T-helper 1 cell treated with Interleukin-12 subunit alpha and Interleukin-12 subunit beta and Interleukin-4 antibody, amounts not matched to agents 30 ng/mL and 1 ng/mL, for 36 hours (primary cell): ENCODE measurements at regions not wholly inside any gene's neighbourhood (a gene's known extent, or its start where the extent isn't known, plus 50 kb on each side); places are given as distances from the start of the nearest gene placed in this dataset.
"Not testable (repeated sequence)": the region's sequence is repeated elsewhere in the genome, so short reads cannot be mapped to it uniquely, and the experiment has no call there.

Experiments used
- intact Hi-C: fragments of 100-400 bp; cut with micrococcal nuclease; formaldehyde crosslinking; loops from one replicate; pipeline ENCODE4 v1.15.1; 2024

- intact Hi-C loops, result no loop called here
Measured at GRCh38 chr12:58009405-58010195, 68.2 kb downstream of the ATP23 start.

- intact Hi-C loops, result no loop called here
Measured at GRCh38 chr12:58011676-58012075, 70.3 kb downstream of the ATP23 start.

GRCh38 chr12:58022379-58023020 lies 81.1 kb downstream of the ATP23 start:
- intact Hi-C loops, result not testable (repeated sequence)

GRCh38 chr12:58025431-58025830 lies 84.1 kb downstream of the ATP23 start:
- intact Hi-C loops, result no loop called here

GRCh38 chr12:58026426-58026825 lies 85.1 kb downstream of the ATP23 start:
- intact Hi-C loops, result no loop called here

- intact Hi-C loops, result no loop called here
Measured at GRCh38 chr12:58026897-58027891, 85.8 kb downstream of the ATP23 start.

- intact Hi-C loops, result no loop called here
Measured at GRCh38 chr12:58028294-58028693, 86.9 kb downstream of the ATP23 start.

GRCh38 chr12:58029260-58029659 lies 87.9 kb downstream of the ATP23 start:
- intact Hi-C loops, result no loop called here

GRCh38 chr12:58030566-58031279 lies 89.4 kb downstream of the ATP23 start:
- intact Hi-C loops, result no loop called here

GRCh38 chr12:58032156-58032555 lies 90.8 kb downstream of the ATP23 start:
- intact Hi-C loops, result no loop called here

GRCh38 chr12:58033831-58034230 lies 92.5 kb downstream of the ATP23 start:
- intact Hi-C loops, result no loop called here

- intact Hi-C loops, result no loop called here
Measured at GRCh38 chr12:58034311-58034710, 92.9 kb downstream of the ATP23 start.

GRCh38 chr12:58034712-58035111 lies 93.3 kb downstream of the ATP23 start:
- intact Hi-C loops, result no loop called here

- intact Hi-C loops, result no loop called here
Measured at GRCh38 chr12:58041441-58041840, 100.1 kb downstream of the ATP23 start.

GRCh38 chr12:58044966-58045365 lies 103.6 kb downstream of the ATP23 start:
- intact Hi-C loops, result no loop called here

GRCh38 chr12:58046271-58046670 lies 104.9 kb downstream of the ATP23 start:
- intact Hi-C loops, result no loop called here

- intact Hi-C loops, result no loop called here
Measured at GRCh38 chr12:58051378-58051777, 110.0 kb downstream of the ATP23 start.

GRCh38 chr12:58064666-58065065 lies 123.3 kb downstream of the ATP23 start:
- intact Hi-C loops, result no loop called here

GRCh38 chr12:58066296-58066695 lies 124.9 kb downstream of the ATP23 start:
- intact Hi-C loops, result no loop called here

GRCh38 chr12:58067610-58068387 lies 126.4 kb downstream of the ATP23 start:
- intact Hi-C loops, result no loop called here
